ENCODE measurements at regions not wholly inside any gene's neighbourhood (a gene's known extent, or its start where the extent isn't known, plus 50 kb on each side); places are given as distances from the start of the nearest gene placed in this dataset.

- WGBS, 2 experiments (ENCODE audit: insufficient coverage in 2 of 2), result no CpG with 5 or more reads among the region's 3 CpGs
- no peak overlapping the region for H3K4me3 ChIP-seq (ENCODE audit: extremely low read depth, insufficient read depth, low read length, poor library complexity, severe bottlenecking)
- H3K36me3 ChIP-seq (ENCODE audit: control insufficient read depth, insufficient read depth, low read length), result no peaks in the 10 kb centered on the region
- H3K4me1 ChIP-seq (ENCODE audit: control insufficient read depth, insufficient read depth, low read length, poor library complexity, severe bottlenecking), result no peaks in the 10 kb centered on the region
- H3K9me3 ChIP-seq (ENCODE audit: control insufficient read depth, low read length), result no peaks in the 10 kb centered on the region
- H3K27ac ChIP-seq (ENCODE audit: low read depth, low read length, severe bottlenecking), result no peak overlapping the region
Measured at GRCh38 chr2:185372188-185372587, 366.4 kb upstream of the FSIP2 start.

DNA sequence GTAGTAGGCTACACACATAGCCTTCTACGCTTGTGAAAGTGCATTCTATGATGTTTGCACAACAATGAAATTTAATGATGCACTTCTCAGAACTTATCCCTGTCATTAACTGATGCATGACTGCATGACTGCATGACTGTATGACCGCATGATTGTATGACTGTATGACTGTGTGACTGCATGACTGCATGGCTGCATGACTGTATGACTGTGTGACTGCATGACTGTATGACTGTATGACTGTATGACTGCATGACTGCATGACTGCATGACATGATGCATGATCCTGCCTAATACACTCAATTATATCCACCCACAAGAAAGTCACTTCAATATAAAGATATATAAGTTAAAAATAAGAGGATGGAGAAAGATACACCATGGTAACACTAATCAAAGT is 365.4 kb upstream of the FSIP2 start:
- Histone ChIP-seq H3K9me3 (ENCODE audit: control insufficient read depth, low read length) (no peaks in the 10 kb centered on the region), H3K27ac (ENCODE audit: low read depth, low read length, severe bottlenecking) (no peak overlapping the region), H3K36me3 (ENCODE audit: control insufficient read depth, insufficient read depth, low read length) (no peaks in the 10 kb centered on the region), H3K4me3 (ENCODE audit: extremely low read depth, insufficient read depth, low read length, poor library complexity, severe bottlenecking) (no peak overlapping the region), H3K4me1 (ENCODE audit: control insufficient read depth, insufficient read depth, low read length, poor library complexity, severe bottlenecking) (no peaks in the 10 kb centered on the region)
- WGBS, 2 experiments (ENCODE audit: insufficient coverage in 2 of 2), result 83 to 100% methylated on average over 1 of the region's 2 CpGs

DNA sequence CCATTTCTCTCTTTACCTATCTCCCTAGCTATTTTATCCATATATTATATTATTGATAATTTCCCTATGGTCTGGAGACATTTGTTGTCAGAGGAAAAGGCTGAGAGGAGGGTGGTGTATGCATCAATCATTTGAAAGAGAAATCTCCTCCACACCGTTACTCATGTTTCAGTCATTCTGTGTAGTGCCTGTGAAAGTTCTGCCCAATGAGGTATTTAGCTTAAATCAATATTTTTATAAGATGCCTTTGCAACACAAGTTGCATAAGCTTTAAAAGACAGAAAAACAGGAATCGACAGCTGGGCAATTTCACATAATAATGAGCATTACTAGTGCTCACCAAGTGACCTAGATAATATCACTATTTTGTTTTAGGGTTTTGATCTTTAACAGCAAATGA is 363.7 kb upstream of the FSIP2 start:
- H3K36me3 ChIP-seq (ENCODE audit: control insufficient read depth, insufficient read depth, low read length), result no peaks in the 10 kb centered on the region
- no peaks in the 10 kb centered on the region for H3K4me1 ChIP-seq (ENCODE audit: control insufficient read depth, insufficient read depth, low read length, poor library complexity, severe bottlenecking)
- no peaks in the 10 kb centered on the region for H3K9me3 ChIP-seq (ENCODE audit: control insufficient read depth, low read length)
- no CpG with 5 or more reads among the region's 2 CpGs for WGBS, 2 experiments (ENCODE audit: insufficient coverage in 2 of 2)
- no peak overlapping the region for H3K27ac ChIP-seq (ENCODE audit: low read depth, low read length, severe bottlenecking)
- no peak overlapping the region for H3K4me3 ChIP-seq (ENCODE audit: extremely low read depth, insufficient read depth, low read length, poor library complexity, severe bottlenecking)

DNA sequence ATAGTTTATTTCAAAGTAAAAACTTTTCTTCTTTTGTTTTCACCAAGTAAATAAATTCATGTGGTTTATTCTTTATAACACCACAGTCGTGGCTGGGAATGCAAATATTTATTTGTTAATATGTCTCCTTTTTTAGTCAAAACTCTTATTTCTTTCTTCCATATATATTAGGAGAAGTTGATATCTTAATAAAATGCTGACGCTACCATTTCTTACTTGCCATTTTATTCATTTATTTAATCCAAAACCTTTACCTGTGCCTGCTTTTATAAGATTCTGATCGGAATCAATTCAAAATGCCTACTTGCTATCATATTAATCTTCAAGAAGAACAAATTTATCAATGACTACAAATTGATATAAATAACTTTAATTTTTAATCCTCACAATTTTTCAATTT is 362.9 kb upstream of the FSIP2 start:
- H3K27ac ChIP-seq (ENCODE audit: low read depth, low read length, severe bottlenecking), result no peak overlapping the region
- no peak overlapping the region for H3K4me3 ChIP-seq (ENCODE audit: extremely low read depth, insufficient read depth, low read length, poor library complexity, severe bottlenecking)
- no peaks in the 10 kb centered on the region for H3K4me1 ChIP-seq (ENCODE audit: control insufficient read depth, insufficient read depth, low read length, poor library complexity, severe bottlenecking)
- WGBS, 2 experiments (ENCODE audit: insufficient coverage in 2 of 2), result no CpG with 5 or more reads among the region's 3 CpGs
- H3K9me3 ChIP-seq (ENCODE audit: control insufficient read depth, low read length), result no peaks in the 10 kb centered on the region
- H3K36me3 ChIP-seq (ENCODE audit: control insufficient read depth, insufficient read depth, low read length), result no peaks in the 10 kb centered on the region

- no peaks in the 10 kb centered on the region for H3K36me3 ChIP-seq (ENCODE audit: control insufficient read depth, insufficient read depth, low read length)
- H3K27ac ChIP-seq (ENCODE audit: low read depth, low read length, severe bottlenecking), result no peak overlapping the region
- 89 to 100% methylated on average over 1 of the region's 1 CpG for WGBS, 2 experiments (ENCODE audit: insufficient coverage in 2 of 2)
- H3K4me3 ChIP-seq (ENCODE audit: extremely low read depth, insufficient read depth, low read length, poor library complexity, severe bottlenecking), result no peak overlapping the region
- no peaks in the 10 kb centered on the region for H3K9me3 ChIP-seq (ENCODE audit: control insufficient read depth, low read length)
- peaks cover 3% of the 10 kb centered on the region for H3K4me1 ChIP-seq (ENCODE audit: control insufficient read depth, insufficient read depth, low read length, poor library complexity, severe bottlenecking)
Measured at GRCh38 chr2:185381631-185382030, 357.0 kb upstream of the FSIP2 start.

DNA sequence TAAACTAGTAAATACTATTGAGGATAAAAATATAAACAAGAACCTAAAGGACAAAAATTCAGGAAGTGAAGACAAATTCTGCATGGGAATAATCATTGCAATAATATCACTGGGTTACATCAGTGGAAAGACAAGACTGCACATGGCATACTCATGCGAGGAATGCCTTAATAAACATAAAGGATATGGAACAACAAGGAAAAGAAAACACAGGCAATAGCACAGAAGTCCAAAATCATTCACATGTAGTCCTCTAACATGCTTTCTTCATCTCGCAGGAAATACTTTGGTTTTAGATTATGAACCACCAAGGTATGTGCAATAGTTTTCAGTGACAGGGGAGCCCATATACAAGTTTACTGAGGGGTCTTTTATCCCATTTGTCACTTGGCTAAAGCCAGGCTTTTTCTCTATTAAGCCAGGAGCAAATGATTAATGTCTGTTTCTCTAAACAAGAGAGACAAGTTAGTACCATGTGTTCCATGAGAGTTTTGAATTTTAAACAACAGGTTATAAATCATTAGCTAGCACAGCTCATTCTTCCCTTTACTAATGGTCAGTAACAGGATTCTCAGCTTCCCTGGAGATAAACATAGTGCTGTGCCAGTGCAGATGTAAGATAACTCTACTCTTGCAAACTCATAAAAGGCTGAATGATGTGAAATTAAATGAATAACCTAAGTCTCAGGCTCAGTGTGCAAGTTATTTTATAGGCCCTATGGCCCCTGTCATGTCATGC is 353.6 kb upstream of the FSIP2 start:
- Histone ChIP-seq H3K4me1 (ENCODE audit: control insufficient read depth, insufficient read depth, low read length, poor library complexity, severe bottlenecking) (peaks cover 3% of the 10 kb centered on the region), H3K9me3 (ENCODE audit: control insufficient read depth, low read length) (no peaks in the 10 kb centered on the region), H3K27ac (ENCODE audit: low read depth, low read length, severe bottlenecking) (no peak overlapping the region), H3K4me3 (ENCODE audit: extremely low read depth, insufficient read depth, low read length, poor library complexity, severe bottlenecking) (no peak overlapping the region), H3K36me3 (ENCODE audit: control insufficient read depth, insufficient read depth, low read length) (no peaks in the 10 kb centered on the region)
- 100% methylated on average over 1 of the region's 2 CpGs; no CpG with 5 or more reads in 1 of the 2 experiments for WGBS, 2 experiments (ENCODE audit: insufficient coverage in 2 of 2)

DNA sequence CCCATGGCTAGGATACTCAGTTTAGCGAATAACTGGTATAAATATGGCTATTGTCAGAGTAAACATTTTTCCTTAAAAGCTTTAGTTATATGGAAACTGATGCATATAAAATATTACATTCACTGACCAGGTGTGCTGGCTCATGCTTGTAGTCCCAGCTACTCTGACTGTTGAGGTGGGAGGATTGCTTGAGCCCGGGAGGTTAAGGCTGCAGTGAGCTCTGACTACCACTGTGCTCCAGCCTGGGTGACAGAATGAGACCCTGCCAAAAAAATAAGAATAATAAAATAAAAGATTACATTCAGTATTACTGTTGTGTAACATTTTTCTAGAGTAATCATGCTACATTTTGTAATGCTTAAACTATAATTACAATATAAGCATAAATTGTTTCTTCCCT is 350.4 kb upstream of the FSIP2 start:
- H3K4me1 ChIP-seq (ENCODE audit: control insufficient read depth, insufficient read depth, low read length, poor library complexity, severe bottlenecking), result peaks cover 3% of the 10 kb centered on the region

DNA sequence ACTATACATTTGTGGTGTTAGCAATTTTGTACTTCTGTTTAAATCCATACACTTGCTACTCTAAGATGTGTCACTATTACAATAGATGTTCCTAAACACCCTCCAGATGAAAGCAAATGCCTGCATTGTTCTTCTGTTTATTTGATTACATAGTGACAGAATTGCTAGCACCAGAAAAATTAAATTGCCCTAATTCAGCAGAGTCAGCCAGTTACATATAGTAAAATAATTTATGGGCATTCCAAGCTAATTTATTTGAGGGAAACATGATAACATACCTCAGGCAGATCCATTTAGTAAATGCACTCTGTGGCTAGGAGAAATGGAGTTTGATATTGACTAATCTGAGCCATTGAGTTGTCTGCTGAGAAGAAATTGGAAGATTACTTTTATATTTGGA is 347.1 kb upstream of the FSIP2 start:
- Histone ChIP-seq H3K27ac (ENCODE audit: low read depth, low read length, severe bottlenecking) (no peak overlapping the region), H3K9me3 (ENCODE audit: control insufficient read depth, low read length) (no peaks in the 10 kb centered on the region), H3K4me1 (ENCODE audit: control insufficient read depth, insufficient read depth, low read length, poor library complexity, severe bottlenecking) (no peaks in the 10 kb centered on the region), H3K36me3 (ENCODE audit: control insufficient read depth, insufficient read depth, low read length) (no peaks in the 10 kb centered on the region), H3K4me3 (ENCODE audit: extremely low read depth, insufficient read depth, low read length, poor library complexity, severe bottlenecking) (no peak overlapping the region)

More for the DNA sequence above, 350.4 kb upstream of the FSIP2 start:
- Histone ChIP-seq H3K27ac (ENCODE audit: low read depth, low read length, severe bottlenecking) (no peak overlapping the region), H3K36me3 (ENCODE audit: control insufficient read depth, insufficient read depth, low read length) (no peaks in the 10 kb centered on the region), H3K4me3 (ENCODE audit: extremely low read depth, insufficient read depth, low read length, poor library complexity, severe bottlenecking) (no peak overlapping the region), H3K9me3 (ENCODE audit: control insufficient read depth, low read length) (no peaks in the 10 kb centered on the region)
- no CpG with 5 or more reads among the region's 2 CpGs for WGBS, 2 experiments (ENCODE audit: insufficient coverage in 2 of 2)

DNA sequence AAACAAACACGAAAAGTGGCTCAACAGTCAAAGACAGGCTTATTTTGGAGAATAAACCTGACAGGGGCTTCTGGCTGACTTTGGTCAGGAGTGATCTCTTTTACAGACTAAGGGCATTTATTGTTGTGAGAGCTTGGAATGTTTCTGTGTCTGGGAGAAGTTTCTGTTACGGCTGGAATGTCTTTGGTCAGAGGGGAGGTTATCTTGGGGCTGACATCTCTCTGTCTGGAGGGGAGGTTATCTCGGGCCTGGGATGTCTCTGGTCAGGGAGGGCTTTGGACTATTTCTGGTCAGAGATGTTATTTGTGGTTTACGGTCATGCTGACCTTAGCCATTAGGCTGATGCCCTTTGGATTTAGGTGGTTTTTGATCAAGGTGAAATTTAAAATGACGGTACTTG is 345.5 kb upstream of the FSIP2 start:
- 85 to 90% methylated on average over 4 to 5 of the region's 5 CpGs for WGBS, 2 experiments (ENCODE audit: insufficient coverage in 2 of 2)
- H3K36me3 ChIP-seq (ENCODE audit: control insufficient read depth, insufficient read depth, low read length), result no peaks in the 10 kb centered on the region
- H3K4me3 ChIP-seq (ENCODE audit: extremely low read depth, insufficient read depth, low read length, poor library complexity, severe bottlenecking), result no peak overlapping the region
- no peak overlapping the region for H3K27ac ChIP-seq (ENCODE audit: low read depth, low read length, severe bottlenecking)
- H3K9me3 ChIP-seq (ENCODE audit: control insufficient read depth, low read length), result no peaks in the 10 kb centered on the region
- H3K4me1 ChIP-seq (ENCODE audit: control insufficient read depth, insufficient read depth, low read length, poor library complexity, severe bottlenecking), result no peaks in the 10 kb centered on the region

GRCh38 chr2:185402474-185402873 is 336.1 kb upstream of the FSIP2 start:
- Histone ChIP-seq H3K36me3 (ENCODE audit: control insufficient read depth, insufficient read depth, low read length) (no peaks in the 10 kb centered on the region), H3K4me1 (ENCODE audit: control insufficient read depth, insufficient read depth, low read length, poor library complexity, severe bottlenecking) (no peaks in the 10 kb centered on the region), H3K4me3 (ENCODE audit: extremely low read depth, insufficient read depth, low read length, poor library complexity, severe bottlenecking) (no peak overlapping the region), H3K9me3 (ENCODE audit: control insufficient read depth, low read length) (no peaks in the 10 kb centered on the region), H3K27ac (ENCODE audit: low read depth, low read length, severe bottlenecking) (no peak overlapping the region)
- no CpG with 5 or more reads among the region's 1 CpG for WGBS, 2 experiments (ENCODE audit: insufficient coverage in 2 of 2)

DNA sequence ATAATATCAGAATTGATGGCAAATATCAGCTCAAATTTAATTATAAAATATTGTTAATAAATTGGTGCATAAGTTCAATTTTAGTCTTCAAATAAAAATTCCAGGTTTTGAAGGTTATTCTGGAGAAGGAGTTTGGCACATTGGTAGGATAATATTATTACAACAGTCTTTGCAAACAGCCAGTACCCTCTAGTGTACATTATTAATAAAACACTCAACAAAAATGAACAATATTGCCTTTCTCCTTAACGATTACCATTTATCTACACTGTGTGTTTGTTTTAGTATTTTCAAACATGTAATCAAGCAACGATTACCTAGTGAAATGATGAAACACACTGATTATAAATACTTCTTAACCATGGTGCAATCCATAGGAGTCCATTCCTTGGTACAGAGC is 334.0 kb upstream of the FSIP2 start:
- H3K4me3 ChIP-seq (ENCODE audit: extremely low read depth, insufficient read depth, low read length, poor library complexity, severe bottlenecking), result no peak overlapping the region
- WGBS, 2 experiments (ENCODE audit: insufficient coverage in 2 of 2), result no CpG with 5 or more reads among the region's 2 CpGs

More for the DNA sequence above, 334.0 kb upstream of the FSIP2 start:
- H3K36me3 ChIP-seq (ENCODE audit: control insufficient read depth, insufficient read depth, low read length), result no peaks in the 10 kb centered on the region
- no peaks in the 10 kb centered on the region for H3K9me3 ChIP-seq (ENCODE audit: control insufficient read depth, low read length)
- H3K27ac ChIP-seq (ENCODE audit: low read depth, low read length, severe bottlenecking), result no peak overlapping the region
- H3K4me1 ChIP-seq (ENCODE audit: control insufficient read depth, insufficient read depth, low read length, poor library complexity, severe bottlenecking), result no peaks in the 10 kb centered on the region

All from mesodermal cell (in vitro differentiated cells).